ENCODE measurements at regions not wholly inside any gene's neighbourhood (a gene's known extent, or its start where the extent isn't known, plus 50 kb on each side); places are given as distances from the start of the nearest gene placed in this dataset.

DNA sequence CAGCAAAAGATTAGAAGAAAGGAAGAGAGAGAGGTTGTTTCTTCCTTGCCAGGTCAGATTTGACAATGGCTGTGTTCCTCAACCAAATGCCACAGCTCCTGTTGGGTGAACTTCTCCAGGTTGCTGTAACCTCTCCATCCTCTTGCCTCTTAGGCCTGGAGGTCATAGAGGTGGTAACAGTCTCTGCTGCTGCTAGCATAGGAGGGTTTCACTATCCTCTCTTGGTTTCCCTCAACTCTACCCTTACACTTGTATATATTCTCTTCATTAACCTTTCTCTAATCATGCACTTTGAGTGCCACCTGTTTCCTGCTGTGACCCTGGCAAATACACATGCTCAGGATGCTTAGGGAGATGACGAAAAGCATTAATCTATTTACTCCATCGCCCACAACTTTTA is 67.7 kb upstream of the HIF1A start:
- no peaks in the 10 kb centered on the region for H3K4me1 ChIP-seq
- no peaks in the 10 kb centered on the region for H3K36me3 ChIP-seq
- no peaks in the 10 kb centered on the region for H3K9me3 ChIP-seq (replicated peaks)
- no peak overlapping the region for H3K4me3 ChIP-seq
- DNase-seq: no peak
- TF ChIP-seq, protein P1, sequence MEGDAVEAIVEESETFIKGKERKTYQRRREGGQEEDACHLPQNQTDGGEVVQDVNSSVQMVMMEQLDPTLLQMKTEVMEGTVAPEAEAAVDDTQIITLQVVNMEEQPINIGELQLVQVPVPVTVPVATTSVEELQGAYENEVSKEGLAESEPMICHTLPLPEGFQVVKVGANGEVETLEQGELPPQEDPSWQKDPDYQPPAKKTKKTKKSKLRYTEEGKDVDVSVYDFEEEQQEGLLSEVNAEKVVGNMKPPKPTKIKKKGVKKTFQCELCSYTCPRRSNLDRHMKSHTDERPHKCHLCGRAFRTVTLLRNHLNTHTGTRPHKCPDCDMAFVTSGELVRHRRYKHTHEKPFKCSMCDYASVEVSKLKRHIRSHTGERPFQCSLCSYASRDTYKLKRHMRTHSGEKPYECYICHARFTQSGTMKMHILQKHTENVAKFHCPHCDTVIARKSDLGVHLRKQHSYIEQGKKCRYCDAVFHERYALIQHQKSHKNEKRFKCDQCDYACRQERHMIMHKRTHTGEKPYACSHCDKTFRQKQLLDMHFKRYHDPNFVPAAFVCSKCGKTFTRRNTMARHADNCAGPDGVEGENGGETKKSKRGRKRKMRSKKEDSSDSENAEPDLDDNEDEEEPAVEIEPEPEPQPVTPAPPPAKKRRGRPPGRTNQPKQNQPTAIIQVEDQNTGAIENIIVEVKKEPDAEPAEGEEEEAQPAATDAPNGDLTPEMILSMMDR (IDR thresholded peaks at IDR 0.05; ENCODE audit: borderline replicate concordance): no peak
- intact Hi-C loops (cut with micrococcal nuclease): no loop called here
- H3K27me3 ChIP-seq (ENCODE audit: low read depth): no peaks in the 10 kb centered on the region
- no peak overlapping the region for H3K27ac ChIP-seq (replicated peaks)

DNA sequence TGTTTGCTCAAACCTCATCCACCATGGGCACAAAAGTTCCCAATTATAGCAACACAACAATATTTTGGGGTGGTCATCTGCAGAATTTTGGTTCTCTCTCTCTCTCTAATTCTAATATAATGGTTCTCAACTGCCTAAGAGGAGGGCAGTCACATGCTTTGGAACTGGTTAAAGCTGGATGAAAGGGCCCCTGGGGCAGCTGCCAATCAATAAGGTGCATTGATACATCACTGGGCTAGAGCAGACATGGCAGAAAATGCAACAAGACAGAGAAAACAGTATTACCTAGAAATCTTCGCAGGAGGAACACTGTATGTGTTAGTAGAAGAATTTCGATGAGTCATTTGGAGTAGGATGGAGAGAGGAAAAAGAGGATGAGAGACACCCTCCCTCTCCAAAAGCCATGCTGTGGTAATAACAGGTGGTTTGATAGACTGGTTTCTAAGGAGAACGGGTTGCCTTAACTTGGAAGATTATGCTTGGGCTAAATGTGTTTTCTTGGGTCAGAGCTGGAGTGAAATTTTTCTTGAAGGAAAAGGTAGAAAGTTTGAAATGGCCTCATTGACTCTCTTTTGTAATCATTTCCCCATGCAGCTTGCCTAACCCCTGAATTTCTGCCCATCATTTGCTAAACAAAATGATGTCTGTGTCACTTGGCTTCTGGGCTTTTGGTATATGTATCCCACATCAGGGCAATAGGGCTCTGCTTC is 67.1 kb upstream of the HIF1A start:
- H3K36me3 ChIP-seq: no peaks in the 10 kb centered on the region
- intact Hi-C loops (cut with micrococcal nuclease): no loop called here
- no peak overlapping the region for H3K4me3 ChIP-seq
- H3K27ac ChIP-seq (replicated peaks): no peak overlapping the region
- H3K27me3 ChIP-seq (ENCODE audit: low read depth): no peaks in the 10 kb centered on the region
- no peaks in the 10 kb centered on the region for H3K9me3 ChIP-seq (replicated peaks)
- H3K4me1 ChIP-seq: no peaks in the 10 kb centered on the region
- no peak for DNase-seq
- TF ChIP-seq, protein P1 (IDR thresholded peaks at IDR 0.05; ENCODE audit: borderline replicate concordance): no peak

DNA sequence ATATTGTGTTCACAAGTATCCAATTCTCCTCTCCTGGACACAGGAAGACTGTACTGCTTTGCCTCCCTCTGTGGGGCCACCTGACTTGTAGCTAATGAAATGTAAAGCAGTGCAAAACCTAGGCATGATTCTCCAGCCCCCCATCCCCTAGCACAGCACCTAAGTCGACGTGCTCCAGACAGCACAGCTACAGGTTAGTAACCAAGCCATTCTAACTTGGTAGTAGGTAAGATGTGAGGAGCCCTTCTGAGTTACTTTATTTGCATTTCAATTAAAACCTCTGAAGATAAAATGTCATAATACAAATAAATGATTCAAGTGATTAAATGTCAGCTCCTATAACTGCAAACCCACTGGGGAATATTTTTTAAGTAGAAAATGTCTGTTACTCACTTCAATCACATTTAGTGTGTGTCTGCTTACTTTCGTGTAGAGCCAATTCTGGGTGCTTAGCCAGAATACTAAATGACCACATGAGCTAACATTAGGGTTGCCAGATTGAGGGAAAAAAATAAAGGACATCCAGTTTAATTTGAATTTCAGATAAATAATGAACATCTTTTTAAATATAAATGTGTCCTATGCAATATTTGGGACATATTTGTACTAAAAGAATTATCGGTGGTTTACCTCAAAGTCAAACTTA is 64.8 kb upstream of the HIF1A start:
- no peaks in the 10 kb centered on the region for H3K36me3 ChIP-seq
- H3K27ac ChIP-seq (replicated peaks): no peak overlapping the region
- TF ChIP-seq, protein P1 (IDR thresholded peaks at IDR 0.05; ENCODE audit: borderline replicate concordance): no peak
- H3K27me3 ChIP-seq (ENCODE audit: low read depth): no peaks in the 10 kb centered on the region
- H3K4me1 ChIP-seq: no peaks in the 10 kb centered on the region
- H3K4me3 ChIP-seq: no peak overlapping the region
- H3K9me3 ChIP-seq (replicated peaks): no peaks in the 10 kb centered on the region
- no peak for DNase-seq
- intact Hi-C loops (cut with micrococcal nuclease): no loop called here

GRCh38 chr14:61631045-61631687 is 64.1 kb upstream of the HIF1A start:
- intact Hi-C loops (cut with micrococcal nuclease): no loop called here
- TF ChIP-seq, protein P1 (IDR thresholded peaks at IDR 0.05; ENCODE audit: borderline replicate concordance): no peak
- Histone ChIP-seq H3K27ac (replicated peaks) (no peak overlapping the region), H3K4me3 (no peak overlapping the region), H3K27me3 (ENCODE audit: low read depth) (no peaks in the 10 kb centered on the region), H3K9me3 (replicated peaks) (no peaks in the 10 kb centered on the region), H3K36me3 (no peaks in the 10 kb centered on the region), H3K4me1 (no peaks in the 10 kb centered on the region)
- DNase-seq: no peak

DNA sequence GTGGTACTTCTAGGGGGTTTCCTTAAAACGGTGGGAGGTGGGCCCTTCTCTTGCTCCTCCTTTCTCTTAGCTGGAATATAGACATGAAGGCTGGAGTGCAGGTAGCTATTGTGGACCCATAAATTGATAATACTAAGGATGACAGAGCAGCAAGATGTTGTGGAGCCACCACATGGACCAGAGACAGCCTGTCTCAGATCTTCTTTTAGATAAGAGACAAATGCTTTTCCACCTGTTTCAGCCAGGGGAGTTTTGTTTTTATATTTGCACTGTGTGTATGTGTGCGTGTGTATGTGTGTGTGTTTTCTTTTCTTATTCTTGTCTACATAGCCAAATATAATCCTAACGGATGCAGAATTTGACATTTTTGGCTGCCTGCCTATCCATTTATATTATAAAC is 62.9 kb upstream of the HIF1A start:
- no peaks in the 10 kb centered on the region for H3K27me3 ChIP-seq (ENCODE audit: low read depth)
- no peak overlapping the region for H3K4me3 ChIP-seq
- intact Hi-C loops (cut with micrococcal nuclease): no loop called here
- no peak overlapping the region for H3K27ac ChIP-seq (replicated peaks)
- H3K4me1 ChIP-seq: no peaks in the 10 kb centered on the region
- TF ChIP-seq, protein P1 (IDR thresholded peaks at IDR 0.05; ENCODE audit: borderline replicate concordance): no peak
- no peaks in the 10 kb centered on the region for H3K9me3 ChIP-seq (replicated peaks)
- no peak for DNase-seq
- no peaks in the 10 kb centered on the region for H3K36me3 ChIP-seq

Data from left ventricle myocardium inferior (tissue), 1 donor.